RCC 7860 (cell line): ENCODE measurements at regions not wholly inside any gene's neighbourhood (a gene's known extent, or its start where the extent isn't known, plus 50 kb on each side); places are given as distances from the start of the nearest gene placed in this dataset.
A peak's percentile ranks its signal among the peaks of the same experiment; 100 is the strongest.
"Not testable (repeated sequence)": the region's sequence is repeated elsewhere in the genome, so short reads cannot be mapped to it uniquely, and the experiment has no call there.

ENCODE experiments used
- DNase-seq: peaks from one replicate; pipeline ENCODE4 v3.0.0-alpha.2; 2015; ENCODE audit warnings: low spot score
- FAIRE-seq: peaks from 2 replicates; lab custom pipeline; 2012; peaks lifted over from hg19 to GRCh38; lab: Jason Lieb, UNC

GRCh38 chr3:163730684-163731083 is 1347.6 kb downstream of the SI start:
- no peak for FAIRE-seq
- no peak for DNase-seq

- FAIRE-seq, result no peak
- no peak for DNase-seq
These were observed 1352.2 kb downstream of the SI start for GRCh38 chr3:163726125-163726524.

GRCh38 chr3:163722405-163722804 is 1355.9 kb downstream of the SI start:
- DNase-seq (no peak), FAIRE-seq (no peak)

- FAIRE-seq (no peak), DNase-seq (no peak)
These were observed 1356.7 kb downstream of the SI start for GRCh38 chr3:163721596-163721995.

- FAIRE-seq, result no peak
- no peak for DNase-seq
These were observed 1360.9 kb downstream of the SI start for GRCh38 chr3:163717377-163717776.

GRCh38 chr3:163708428-163708827 is 1369.9 kb downstream of the SI start:
- FAIRE-seq, result no peak

GRCh38 chr3:163707659-163708058 is 1370.6 kb downstream of the SI start:
- no peak for DNase-seq
- no peak for FAIRE-seq

More at GRCh38 chr3:163708428-163708827, 1369.9 kb downstream of the SI start:
- no peak for DNase-seq

GRCh38 chr3:163698221-163698620 is 1380.1 kb downstream of the SI start:
- DNase-seq, FAIRE-seq: not testable (repeated sequence)

- FAIRE-seq (no peak), DNase-seq (no peak)
These were observed 1385.8 kb downstream of the SI start for GRCh38 chr3:163692494-163692893.

- DNase-seq (no peak), FAIRE-seq (no peak)
These were observed 1393.6 kb downstream of the SI start for GRCh38 chr3:163684651-163685050.

- DNase-seq, result no peak
- no peak for FAIRE-seq
These were observed 1405.3 kb downstream of the SI start for GRCh38 chr3:163672954-163673353.

GRCh38 chr3:163671201-163671600 is 1407.1 kb downstream of the SI start:
- FAIRE-seq, result no peak
- DNase-seq, result no peak

- no peak for DNase-seq
- no peak for FAIRE-seq
These were observed 1413.8 kb downstream of the SI start for GRCh38 chr3:163664466-163664865.

GRCh38 chr3:163657088-163657487 is 1421.2 kb downstream of the SI start:
- DNase-seq, result no peak
- no peak for FAIRE-seq

GRCh38 chr3:163655021-163655420 is 1423.3 kb downstream of the SI start:
- no peak for FAIRE-seq
- no peak for DNase-seq

GRCh38 chr3:163644172-163644571 is 1434.1 kb downstream of the SI start:
- DNase-seq (no peak), FAIRE-seq (no peak)

GRCh38 chr3:163632722-163633121 is 1445.6 kb downstream of the SI start:
- no peak for FAIRE-seq
- DNase-seq, result no peak

- DNase-seq, result no peak
These were observed 1451.5 kb downstream of the SI start for GRCh38 chr3:163626753-163627152.

GRCh38 chr3:163622384-163622783 is 1455.9 kb downstream of the SI start:
- FAIRE-seq, result no peak
- peak; percentile 26 for DNase-seq

More at GRCh38 chr3:163626753-163627152, 1451.5 kb downstream of the SI start:
- no peak for FAIRE-seq

GRCh38 chr3:163614886-163615285 is 1463.4 kb downstream of the SI start:
- no peak for DNase-seq
- FAIRE-seq, result no peak

GRCh38 chr3:163605915-163606314 is 1472.4 kb downstream of the SI start:
- DNase-seq (peak; percentile 18), FAIRE-seq (no peak)

GRCh38 chr3:163601426-163601825 is 1476.9 kb downstream of the SI start:
- FAIRE-seq, result no peak
- DNase-seq, result no peak

- DNase-seq (peak; percentile 68), FAIRE-seq (no peak)
These were observed 1491.0 kb downstream of the SI start for GRCh38 chr3:163587342-163587741.

GRCh38 chr3:163582967-163583366 is 1495.3 kb downstream of the SI start:
- no peak for FAIRE-seq

More at GRCh38 chr3:163582967-163583366, 1495.3 kb downstream of the SI start:
- DNase-seq, result no peak
